GM10266 (cell line): ENCODE measurements at regions not wholly inside any gene's neighbourhood (a gene's known extent, or its start where the extent isn't known, plus 50 kb on each side); places are given as distances from the start of the nearest gene placed in this dataset.

Experiments used
- DNase-seq: peaks from one replicate; pipeline ENCODE4 v3.0.0; 2012; ENCODE audit errors: extremely low spot score
- TF ChIP-seq, protein P1 (sequence below): IDR thresholded peaks from 2 replicates; pipeline ENCODE4 v1.5.1; 2012; ENCODE audit warnings: mild to moderate bottlenecking, low read depth; ENCODE audit not compliant: control insufficient read depth, insufficient read depth; ENCODE audit errors: missing control alignments

DNA sequence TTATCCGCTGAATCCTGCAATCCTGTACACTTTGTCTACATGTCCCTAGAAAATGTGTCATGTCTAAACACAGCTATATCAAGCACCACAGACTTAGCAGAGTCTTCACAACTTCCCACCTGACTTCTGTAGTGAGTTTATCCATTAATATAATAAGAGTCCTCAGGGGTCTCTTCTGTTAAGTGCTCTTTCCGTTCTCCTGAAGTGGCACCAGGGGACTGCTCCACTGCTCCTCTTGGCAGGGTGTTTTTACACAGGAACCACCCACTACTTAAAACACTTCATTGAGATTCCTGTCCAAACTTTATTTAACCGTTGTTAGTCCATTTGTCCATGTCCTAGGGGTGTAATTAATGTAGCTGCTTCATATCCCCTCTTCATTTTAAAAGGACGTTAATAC is 1000.4 kb downstream of the STPG2 start:
- TF ChIP-seq, protein P1, sequence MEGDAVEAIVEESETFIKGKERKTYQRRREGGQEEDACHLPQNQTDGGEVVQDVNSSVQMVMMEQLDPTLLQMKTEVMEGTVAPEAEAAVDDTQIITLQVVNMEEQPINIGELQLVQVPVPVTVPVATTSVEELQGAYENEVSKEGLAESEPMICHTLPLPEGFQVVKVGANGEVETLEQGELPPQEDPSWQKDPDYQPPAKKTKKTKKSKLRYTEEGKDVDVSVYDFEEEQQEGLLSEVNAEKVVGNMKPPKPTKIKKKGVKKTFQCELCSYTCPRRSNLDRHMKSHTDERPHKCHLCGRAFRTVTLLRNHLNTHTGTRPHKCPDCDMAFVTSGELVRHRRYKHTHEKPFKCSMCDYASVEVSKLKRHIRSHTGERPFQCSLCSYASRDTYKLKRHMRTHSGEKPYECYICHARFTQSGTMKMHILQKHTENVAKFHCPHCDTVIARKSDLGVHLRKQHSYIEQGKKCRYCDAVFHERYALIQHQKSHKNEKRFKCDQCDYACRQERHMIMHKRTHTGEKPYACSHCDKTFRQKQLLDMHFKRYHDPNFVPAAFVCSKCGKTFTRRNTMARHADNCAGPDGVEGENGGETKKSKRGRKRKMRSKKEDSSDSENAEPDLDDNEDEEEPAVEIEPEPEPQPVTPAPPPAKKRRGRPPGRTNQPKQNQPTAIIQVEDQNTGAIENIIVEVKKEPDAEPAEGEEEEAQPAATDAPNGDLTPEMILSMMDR, result no peak
- no peak for DNase-seq

DNA sequence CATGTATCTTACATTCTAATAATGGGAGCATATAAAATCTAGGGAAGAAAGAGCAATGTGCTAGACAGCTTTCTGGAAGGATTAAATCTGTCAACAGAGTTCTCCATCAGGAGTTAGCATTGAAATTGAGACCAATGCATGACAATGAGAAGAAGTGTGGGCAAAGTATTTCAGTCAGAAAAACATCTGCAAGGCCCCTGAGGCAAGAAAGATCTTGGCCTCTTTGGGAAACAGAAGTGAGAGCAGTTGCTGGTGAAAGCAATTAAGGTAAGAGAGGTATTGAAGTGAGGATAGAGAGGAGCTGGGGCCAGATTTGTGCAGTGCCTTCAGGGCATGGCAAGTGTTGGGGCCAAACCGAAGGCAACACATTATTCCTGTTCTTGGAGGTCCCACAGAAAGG is 999.1 kb downstream of the STPG2 start:
- TF ChIP-seq, protein P1, result no peak
- DNase-seq, result no peak

DNA sequence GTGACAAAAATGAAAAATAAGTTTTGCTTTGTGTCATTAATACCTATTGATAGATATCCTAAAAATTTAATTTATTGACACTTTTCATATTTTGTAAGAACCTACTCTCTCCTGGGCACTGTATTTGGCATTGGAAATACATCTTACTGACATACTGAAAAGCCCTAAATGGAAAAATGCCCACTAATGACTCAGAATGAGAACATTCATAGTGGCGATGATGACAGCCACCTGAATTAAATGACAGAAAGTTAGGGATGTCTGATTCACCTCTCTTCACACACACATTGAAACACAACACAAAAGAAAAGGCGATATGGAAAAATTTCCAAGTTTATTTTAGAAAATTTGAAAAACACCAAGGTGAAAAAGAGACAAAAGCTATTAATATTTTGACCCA is 992.3 kb downstream of the STPG2 start:
- TF ChIP-seq, protein P1, result no peak
- DNase-seq, result no peak

- TF ChIP-seq, protein P1, result no peak
- DNase-seq, result no peak
These were observed 991.1 kb downstream of the STPG2 start for GRCh38 chr4:97152149-97152548.

GRCh38 chr4:97153042-97153441 is 990.2 kb downstream of the STPG2 start:
- TF ChIP-seq, protein P1, result no peak
- no peak for DNase-seq

GRCh38 chr4:97159625-97160024 is 983.7 kb downstream of the STPG2 start:
- TF ChIP-seq, protein P1, result no peak
- no peak for DNase-seq

DNA sequence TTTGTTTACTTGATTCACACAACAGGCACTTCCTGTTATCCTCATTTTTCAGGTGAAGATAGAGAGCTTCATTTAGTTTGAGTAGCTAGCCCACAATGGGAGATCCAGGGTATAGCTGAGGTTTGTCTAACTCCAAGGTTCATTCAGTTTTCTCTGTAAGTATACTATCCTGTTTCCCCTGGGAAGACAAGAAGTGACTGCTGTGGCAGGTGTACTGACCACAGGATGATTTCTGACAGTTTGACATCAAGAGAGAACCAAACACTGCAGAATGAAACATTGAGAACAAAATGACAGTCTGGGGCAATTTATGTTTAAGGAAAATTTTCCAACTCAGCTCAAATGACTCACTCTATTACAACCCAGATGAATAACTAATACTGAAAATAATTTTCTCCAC is 958.0 kb downstream of the STPG2 start:
- TF ChIP-seq, protein P1, result no peak
- no peak for DNase-seq

DNA sequence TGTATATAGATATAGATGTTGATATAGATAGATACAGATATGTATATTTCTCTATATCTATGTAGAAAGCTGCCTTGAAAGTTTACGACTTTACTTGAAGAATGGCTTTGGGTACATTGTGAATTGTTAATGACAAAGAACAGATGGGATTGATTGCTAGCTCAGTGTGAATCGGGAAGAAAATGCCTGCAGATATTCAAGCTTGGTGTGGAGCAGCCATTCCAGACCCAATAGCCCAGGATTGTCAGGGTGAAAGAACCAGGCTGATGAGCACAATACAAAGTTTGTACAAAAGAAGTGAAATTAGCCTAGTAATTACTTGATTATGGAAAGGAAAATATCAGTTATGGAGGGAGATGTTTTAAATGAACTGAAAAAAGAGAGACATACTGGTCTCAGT is 946.2 kb downstream of the STPG2 start:
- TF ChIP-seq, protein P1, result no peak
- DNase-seq, result no peak
